Endothelial cell of umbilical vein (primary cell): ENCODE measurements at regions not wholly inside any gene's neighbourhood (a gene's known extent, or its start where the extent isn't known, plus 50 kb on each side); places are given as distances from the start of the nearest gene placed in this dataset.

Experiments
- BruUV-seq: library from RNA; stranded (reverse); fragments of 400-500 nt; replicated peaks from 2 replicates; lab custom pipeline; 2021; lab: Mats Ljungman, UMichigan
- CTCF ChIA-PET: fragments of 300-600, 350-600 bp; sonication (Branson Sonifier 250); formaldehyde crosslinking; loops from one replicate; lab custom pipeline; 2021; ENCODE audit warnings: antibody characterized with exemption, inconsistent platforms; lab: Charles Lee
- POLR2A ChIA-PET: fragments of 300-600, 350-600 bp; sonication (Branson Sonifier 250); formaldehyde crosslinking; loops from one replicate; lab custom pipeline; 2021; ENCODE audit warnings: antibody characterized with exemption, inconsistent platforms; lab: Charles Lee
- DNase-seq: peaks from one replicate; pipeline ENCODE4 v3.0.0-alpha.2; 2011; ENCODE audit warnings: low read depth, low spot score
- FAIRE-seq: peaks from 2 replicates; lab custom pipeline; 2011; peaks lifted over from hg19 to GRCh38; lab: Jason Lieb, UNC
- H2AFZ ChIP-seq: 2 replicates; pipeline ENCODE4 v1.6.0; 2012; ENCODE audit warnings: low read depth, low read length, control low read depth, inconsistent platforms
- H3K27ac ChIP-seq: 2 replicates; pipeline ENCODE4 v1.5.1; 2011; ENCODE audit warnings: low read depth, mild to moderate bottlenecking, control low read depth, low read length, moderate library complexity; ENCODE audit not compliant: insufficient read depth
- H3K27me3 ChIP-seq, 2 experiments: 2 replicates each; pipeline versions ENCODE4 v1.6.0 to v1.6.1; 2011; ENCODE audit warnings: low read length in 2 of 2, mixed read lengths in 1 of 2; ENCODE audit not compliant: control insufficient read depth in 2 of 2, insufficient read depth in 2 of 2
- H3K36me3 ChIP-seq, 2 experiments: 2 replicates in 1 of 2; 3 replicates in 1 of 2; pipeline ENCODE4 v1.5.1; 2011; ENCODE audit warnings: low read length in 2 of 2, mild to moderate bottlenecking in 1 of 2, moderate library complexity in 1 of 2; ENCODE audit not compliant: control insufficient read depth in 2 of 2, insufficient read depth in 2 of 2; ENCODE audit errors: extremely low read depth in 1 of 2
- H3K4me1 ChIP-seq: 3 replicates; pipeline ENCODE4 v1.5.1; 2011; ENCODE audit warnings: mild to moderate bottlenecking, low read length; ENCODE audit not compliant: control insufficient read depth, insufficient read depth; ENCODE audit errors: extremely low read depth
- H3K4me2 ChIP-seq: 2 replicates; pipeline ENCODE4 v1.6.1; 2011; ENCODE audit warnings: low read length, control low read depth, mixed read lengths; ENCODE audit not compliant: insufficient read depth
- H3K4me3 ChIP-seq, 3 experiments: fragments of 200-600 bp in 1 of 3; sonication (generic), shearing (Covaris generic) in 1 of 3; replicated peaks in 1 of 3; 2 replicates each; pipeline ENCODE4 v1.5.1; 2011 to 2016; ENCODE audit warnings: control low read depth in 3 of 3, low read length in 3 of 3, mild to moderate bottlenecking in 2 of 3, inconsistent platforms in 1 of 3, low read depth in 1 of 3, moderate library complexity in 1 of 3; ENCODE audit not compliant: insufficient read depth in 1 of 3
- H3K79me2 ChIP-seq: 2 replicates; pipeline ENCODE4 v1.6.0; 2012; ENCODE audit warnings: low read length, inconsistent platforms; ENCODE audit not compliant: control insufficient read depth, insufficient read depth
- H3K9ac ChIP-seq: replicated peaks from 2 replicates; pipeline ENCODE3; 2011; ENCODE audit warnings: low read length, control low read depth; ENCODE audit not compliant: insufficient read depth; ENCODE audit errors: extremely low read depth
- H3K9me1 ChIP-seq: replicated peaks from 3 replicates; pipeline ENCODE4 v1.6.0; 2011; ENCODE audit warnings: mild to moderate bottlenecking, low read length; ENCODE audit not compliant: control insufficient read depth, insufficient read depth; ENCODE audit errors: extremely low read depth
- H3K9me3 ChIP-seq: replicated peaks from 2 replicates; pipeline ENCODE4 v1.5.1; 2012; ENCODE audit warnings: low read length, inconsistent platforms; ENCODE audit not compliant: control insufficient read depth, insufficient read depth
- H4K20me1 ChIP-seq: replicated peaks from 2 replicates; pipeline ENCODE3; 2011; ENCODE audit warnings: mild to moderate bottlenecking, low read length; ENCODE audit not compliant: control insufficient read depth, insufficient read depth; ENCODE audit errors: extremely low read depth
- CTCF ChIP-seq, 2 donors: IDR thresholded peaks; 1 replicate in 1 of 2; 2 replicates in 1 of 2; pipeline ENCODE4 v1.5.1; 2011; ENCODE audit warnings: low read length in 2 of 2, mild to moderate bottlenecking in 2 of 2, moderate library complexity in 2 of 2, control low read depth in 1 of 2, inconsistent platforms in 1 of 2, low read depth in 1 of 2; ENCODE audit not compliant: insufficient read depth in 1 of 2; ENCODE audit errors: extremely low read depth in 1 of 2
- EZH2 ChIP-seq: IDR thresholded peaks from 2 replicates; pipeline ENCODE4 v1.6.1; 2012; ENCODE audit warnings: borderline replicate concordance, low read depth, mild to moderate bottlenecking, moderate library complexity, low read length, inconsistent platforms; ENCODE audit not compliant: severe bottlenecking
- FOS ChIP-seq: IDR thresholded peaks from 2 replicates; pipeline ENCODE4 v1.6.1; 2011; ENCODE audit warnings: mild to moderate bottlenecking, low read length, moderate library complexity, borderline replicate concordance; ENCODE audit not compliant: insufficient read depth
- GATA2 ChIP-seq: IDR thresholded peaks from 2 replicates; pipeline ENCODE4 v1.7.0; 2011; ENCODE audit warnings: low read depth, mild to moderate bottlenecking, moderate library complexity, mixed read lengths, low read length; ENCODE audit not compliant: insufficient read length, insufficient read depth
- JUN ChIP-seq: IDR thresholded peaks from 2 replicates; pipeline ENCODE4 v1.6.1; 2011; ENCODE audit warnings: borderline replicate concordance, low read depth; ENCODE audit not compliant: insufficient read length, insufficient read depth
- MAX ChIP-seq: IDR thresholded peaks from 2 replicates; pipeline ENCODE4 v1.6.1; 2011; ENCODE audit not compliant: insufficient read depth, insufficient read length
- MYC ChIP-seq: IDR thresholded peaks from one replicate; pipeline ENCODE4 v1.6.1; 2011; ENCODE audit warnings: mild to moderate bottlenecking, low read depth, low read length
- POLR2A ChIP-seq: IDR thresholded peaks from 2 replicates; pipeline ENCODE4 v1.6.1; 2012; ENCODE audit warnings: low read depth, mild to moderate bottlenecking, control low read depth, low read length
- POLR2AphosphoS5 ChIP-seq: IDR thresholded peaks from 2 replicates; pipeline ENCODE4 v1.6.1; 2012; ENCODE audit warnings: low read depth, mild to moderate bottlenecking, control low read depth, low read length, moderate library complexity; ENCODE audit not compliant: insufficient read depth
- dilution Hi-C: fragments of 300-500 bp; cut with MboI; formaldehyde crosslinking; loops from one replicate; pipeline ENCODE4 v1.15.0; 2019; ENCODE audit warnings: low sequenced_read_pairs; ENCODE audit not compliant: extremely low pct_ligation_motif_present
- intact Hi-C: fragments of 100-400 bp; cut with micrococcal nuclease; formaldehyde crosslinking; loops from one replicate; pipeline ENCODE4 v1.10.0; 2022

DNA sequence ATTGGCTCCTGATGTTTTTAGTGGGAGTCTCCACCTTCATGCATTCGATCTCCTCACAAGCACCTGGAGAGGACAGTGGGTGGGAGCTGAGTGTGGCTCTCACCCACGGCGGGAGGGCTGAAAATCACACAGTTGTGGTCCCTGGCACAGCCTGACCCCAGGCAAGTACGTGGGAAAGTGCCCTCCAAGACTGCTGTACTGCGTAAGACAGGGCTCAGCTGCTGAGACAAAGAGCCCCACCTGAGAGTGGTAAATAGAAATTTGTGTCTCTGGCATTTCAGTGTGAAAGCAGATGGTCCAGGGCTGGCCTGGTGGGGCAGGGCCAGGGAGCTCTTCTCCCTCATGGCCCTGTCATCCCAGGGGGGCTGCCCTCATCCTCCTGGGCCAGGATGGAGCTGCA is 77.4 kb upstream of the IQSEC1 start:
- POLR2A ChIA-PET, result no interaction called here
- Histone ChIP-seq H3K79me2 (no peaks in the 10 kb centered on the region), H2AFZ (no peak overlapping the region), H3K9me3 (no peaks in the 10 kb centered on the region), H3K4me1 (no peaks in the 10 kb centered on the region), H4K20me1 (no peaks in the 10 kb centered on the region), H3K27me3 (no peaks in the 10 kb centered on the region), H3K4me3 (no peak overlapping the region), H3K4me2 (no peak overlapping the region), H3K27ac (no peak overlapping the region), H3K36me3 (no peaks in the 10 kb centered on the region), H3K9ac (no peak overlapping the region), H3K9me1 (no peaks in the 10 kb centered on the region)
- FAIRE-seq (no peak), DNase-seq (no peak)
- BruUV-seq, result no TSS peak
- intact Hi-C loops (loop anchor here (2.0 kb wide), 1 partner anchor 42 kb away; no protein-coding TSS in a partner anchor), dilution Hi-C loops (no loop called here)
- TF ChIP-seq GATA2 (no peak), CTCF (IDR thresholded peaks at IDR 0.05; ENCODE audit: extremely low read depth in 1 of 2, insufficient read depth in 1 of 2, low read depth in 1 of 2, low read length in 2 of 2) (no peak), POLR2AphosphoS5 (no peak), EZH2 (no peak), FOS (no peak), MAX (no peak), POLR2A (no peak), JUN (no peak), MYC (no peak)
- CTCF ChIA-PET, result no interaction called here
